ENCODE measurements at regions not wholly inside any gene's neighbourhood (a gene's known extent, or its start where the extent isn't known, plus 50 kb on each side); places are given as distances from the start of the nearest gene placed in this dataset.

- no peak overlapping the region for H2AFZ ChIP-seq (ENCODE audit: low read length)
- no peak overlapping the region for H3K4ac ChIP-seq (replicated peaks; ENCODE audit: insufficient read length, low read depth, low read length)
- H2BK12ac ChIP-seq (ENCODE audit: low read depth, low read length): no peak overlapping the region
- H2AK5ac ChIP-seq (ENCODE audit: low read depth, low read length): no peak overlapping the region
- no peaks in the 10 kb centered on the region for H3K27me3 ChIP-seq (replicated peaks in 1 of 4; ENCODE audit: control insufficient read depth in 3 of 4, extremely low read depth in 1 of 4, insufficient read depth in 3 of 4, low read length in 3 of 4)
- H2BK15ac ChIP-seq (ENCODE audit: low read length): no peak overlapping the region
- POLR2A ChIA-PET (ENCODE audit: partially characterized antibody): no interaction called here
- no peaks in the 10 kb centered on the region for H3K79me2 ChIP-seq (ENCODE audit: control insufficient read depth in 1 of 2, insufficient read depth in 2 of 2, low read length in 2 of 2)
- peak overlapping the region; percentile 9 for H3K56ac ChIP-seq (replicated peaks; ENCODE audit: insufficient read length, low read depth, low read length)
- CTCF ChIA-PET (ENCODE audit: partially characterized antibody): interaction anchor here (0.7 to 1.1 kb wide), 2 partner anchors 868 to 894 kb away, joined by 3 to 5 read pairs; no protein-coding TSS in a partner anchor
- no peak overlapping the region for H3K4me3 ChIP-seq (ENCODE audit: extremely low read depth in 1 of 4, insufficient read depth in 2 of 4, low read depth in 3 of 4, low read length in 4 of 4)
- no peak overlapping the region for H2BK120ac ChIP-seq (replicated peaks; ENCODE audit: low read depth, low read length)
- WGBS, 2 experiments (ENCODE audit: extremely low coverage in 1 of 2, insufficient coverage in 1 of 2, insufficient read length in 1 of 2, insufficient replicate concordance in 2 of 2, low coverage in 1 of 2, low lambda C conversion rate in 2 of 2, missing lambda C conversion rate in 1 of 2): 93% methylated on average over 21 of the region's 22 CpGs; no CpG with 5 or more reads in 1 of the 2 experiments
- no peak overlapping the region for H3K23ac ChIP-seq (ENCODE audit: insufficient read length)
- H3K9me3 ChIP-seq (ENCODE audit: insufficient read depth in 2 of 2, low read depth in 1 of 2, low read length in 1 of 2): peaks cover under 1 to 3% of the 10 kb centered on the region in 2 experiments; a peak in 1 of 4 replicates
- no peak for DNase-seq (ENCODE audit: low read depth in 1 of 2, low spot score in 2 of 2)
- no peak overlapping the region for H3K18ac ChIP-seq (ENCODE audit: extremely low read depth, low read length)
- H3K27ac ChIP-seq (ENCODE audit: low read depth, low read length): no peak overlapping the region
- H3K36me3 ChIP-seq (ENCODE audit: control insufficient read depth in 2 of 4, insufficient read depth in 4 of 4, low read length in 3 of 4): no peaks in the 10 kb centered on the region
- H3K9ac ChIP-seq (replicated peaks in 1 of 4; ENCODE audit: extremely low read depth in 1 of 4, low read depth in 3 of 4, low read length in 3 of 4): no peak overlapping the region
- H3K79me1 ChIP-seq (ENCODE audit: low read depth, low read length): no peaks in the 10 kb centered on the region
- H3K4me1 ChIP-seq (replicated peaks in 1 of 4; ENCODE audit: control insufficient read depth in 3 of 4, insufficient read depth in 4 of 4, low read length in 3 of 4): peaks cover 0 to 2% (median 0%) of the 10 kb centered on the region in 4 experiments; a peak in 2 of 7 replicates
- no peak overlapping the region for H3K4me2 ChIP-seq (ENCODE audit: insufficient read depth in 1 of 2, low read depth in 2 of 2, low read length in 2 of 2)
- H3K14ac ChIP-seq (ENCODE audit: insufficient read length): no peak overlapping the region
- no peaks in the 10 kb centered on the region for H3K23me2 ChIP-seq (ENCODE audit: low read depth, low read length)
- no peak overlapping the region for H2BK5ac ChIP-seq (ENCODE audit: low read depth, low read length)
- FAIRE-seq: no peak
- H4K20me1 ChIP-seq (replicated peaks in 1 of 2; ENCODE audit: control insufficient read depth in 1 of 2, insufficient read depth in 2 of 2, low read length in 2 of 2): no peaks in the 10 kb centered on the region
- no peak overlapping the region for H4K5ac ChIP-seq (ENCODE audit: insufficient read length, low read depth, low read length)
- H4K8ac ChIP-seq (ENCODE audit: extremely low read depth, insufficient read depth, low read length): no peak overlapping the region
- peak overlapping the region; percentile 13 for H4K91ac ChIP-seq (replicated peaks; ENCODE audit: insufficient read length, low read length)
- TF ChIP-seq CBX8 (IDR thresholded peaks at IDR 0.05; ENCODE audit: borderline replicate concordance, low read depth, low read length) (no peak), SP2 (IDR thresholded peaks at IDR 0.05; ENCODE audit: low read length) (no peak), TAF1 (IDR thresholded peaks at IDR 0.05; ENCODE audit: low read depth, low read length) (no peak), RNF2 (IDR thresholded peaks at IDR 0.05; ENCODE audit: borderline replicate concordance, low read depth, low read length, missing control alignments, poor library complexity, severe bottlenecking) (no peak), CREB1 (IDR thresholded peaks at IDR 0.05) (no peak), CTBP2 (IDR thresholded peaks at IDR 0.05; ENCODE audit: borderline replicate concordance, insufficient read depth, insufficient read length, low read length) (no peak), NRF1 (IDR thresholded peaks at IDR 0.05; ENCODE audit: low read depth, low read length) (no peak), KDM4A (IDR thresholded peaks at IDR 0.05; ENCODE audit: low read depth, low read length, severe bottlenecking) (no peak), SP4 (IDR thresholded peaks at IDR 0.05; ENCODE audit: low read length) (no peak), SAP30 (IDR thresholded peaks at IDR 0.05; ENCODE audit: insufficient read depth, insufficient replicate concordance, low read length) (no peak), BRCA1 (IDR thresholded peaks at IDR 0.05; ENCODE audit: low read depth, low read length) (no peak), JUN (IDR thresholded peaks at IDR 0.05; ENCODE audit: low read depth, low read length) (no peak), SIX5 (IDR thresholded peaks at IDR 0.05; ENCODE audit: low read depth, low read length) (no peak), EZH2 (IDR thresholded peaks at IDR 0.05; ENCODE audit: low read depth, low read length, severe bottlenecking) (no peak)
- no peak overlapping the region for H2BK20ac ChIP-seq (ENCODE audit: low read length)
Observed at GRCh38 chr2:2765839-2766495, 434.9 kb upstream of the MYT1L start.

Data from H1 (cell line).